ENCODE measurements at regions not wholly inside any gene's neighbourhood (a gene's known extent, or its start where the extent isn't known, plus 50 kb on each side); places are given as distances from the start of the nearest gene placed in this dataset.
"Not testable (repeated sequence)": the region's sequence is repeated elsewhere in the genome, so short reads cannot be mapped to it uniquely, and the experiment has no call there.

GRCh38 chr22:35175392-35175791, 81.9 kb upstream of the HMGXB4 start:
- no peak for DNase-seq
- H3K9me3 ChIP-seq (ENCODE audit: severe bottlenecking), result no peaks in the 10 kb centered on the region
- TF ChIP-seq CTCF (IDR thresholded peaks at IDR 0.05; ENCODE audit: low read depth, low read length), result no peak

GRCh38 chr22:35177811-35178210, 79.5 kb upstream of the HMGXB4 start:
- H3K27ac ChIP-seq, result no peak overlapping the region
- no peak overlapping the region for H3K4me3 ChIP-seq (ENCODE audit: low read depth, low read length)
- no peaks in the 10 kb centered on the region for H3K9me3 ChIP-seq (ENCODE audit: severe bottlenecking)
- no peaks in the 10 kb centered on the region for H3K27me3 ChIP-seq (ENCODE audit: insufficient read depth, low read depth, severe bottlenecking)
- H3K36me3 ChIP-seq, result no peaks in the 10 kb centered on the region
- TF ChIP-seq CTCF (IDR thresholded peaks at IDR 0.05; ENCODE audit: low read depth, low read length), result peak; percentile 48
- no peak for DNase-seq

More at GRCh38 chr22:35175392-35175791, 81.9 kb upstream of the HMGXB4 start:
- Histone ChIP-seq H3K4me3 (ENCODE audit: low read depth, low read length) (no peak overlapping the region), H3K27me3 (ENCODE audit: insufficient read depth, low read depth, severe bottlenecking) (no peaks in the 10 kb centered on the region), H3K36me3 (no peaks in the 10 kb centered on the region), H3K27ac (no peak overlapping the region)

GRCh38 chr22:35178446-35178845, 78.8 kb upstream of the HMGXB4 start:
- no peak for DNase-seq
- Histone ChIP-seq H3K27ac (no peak overlapping the region), H3K9me3 (ENCODE audit: severe bottlenecking) (no peaks in the 10 kb centered on the region), H3K27me3 (ENCODE audit: insufficient read depth, low read depth, severe bottlenecking) (no peaks in the 10 kb centered on the region), H3K36me3 (no peaks in the 10 kb centered on the region), H3K4me3 (ENCODE audit: low read depth, low read length) (no peak overlapping the region)
- no peak for TF ChIP-seq CTCF (IDR thresholded peaks at IDR 0.05; ENCODE audit: low read depth, low read length)

GRCh38 chr22:35183917-35184316, 73.4 kb upstream of the HMGXB4 start:
- TF ChIP-seq CTCF (IDR thresholded peaks at IDR 0.05; ENCODE audit: low read depth, low read length), result no peak
- Histone ChIP-seq H3K4me3 (ENCODE audit: low read depth, low read length) (no peak overlapping the region), H3K9me3 (ENCODE audit: severe bottlenecking) (no peaks in the 10 kb centered on the region), H3K36me3 (no peaks in the 10 kb centered on the region), H3K27me3 (ENCODE audit: insufficient read depth, low read depth, severe bottlenecking) (no peaks in the 10 kb centered on the region), H3K27ac (no peak overlapping the region)
- DNase-seq, result no peak

- H3K36me3 ChIP-seq, result 0 out of 2 replicates have a peak, but pooled peaks cover 7% of the 10 kb centered on the region
- peaks cover 2% of the 10 kb centered on the region for H3K9me3 ChIP-seq (ENCODE audit: severe bottlenecking)
- no peak overlapping the region for H3K27ac ChIP-seq
- no peak for TF ChIP-seq CTCF (IDR thresholded peaks at IDR 0.05; ENCODE audit: low read depth, low read length)
- no peaks in the 10 kb centered on the region for H3K27me3 ChIP-seq (ENCODE audit: insufficient read depth, low read depth, severe bottlenecking)
- H3K4me3 ChIP-seq (ENCODE audit: low read depth, low read length), result no peak overlapping the region
- DNase-seq, result no peak
Observed at GRCh38 chr22:35186492-35186891, 70.8 kb upstream of the HMGXB4 start.

GRCh38 chr22:35188930-35189329, 68.4 kb upstream of the HMGXB4 start:
- H3K9me3 ChIP-seq (ENCODE audit: severe bottlenecking); H3K4me3 ChIP-seq (ENCODE audit: low read depth, low read length); H3K27me3 ChIP-seq (ENCODE audit: insufficient read depth, low read depth, severe bottlenecking); DNase-seq; H3K36me3 ChIP-seq; H3K27ac ChIP-seq: not testable (repeated sequence)
